H1 (cell line): ENCODE measurements at regions not wholly inside any gene's neighbourhood (a gene's known extent, or its start where the extent isn't known, plus 50 kb on each side); places are given as distances from the start of the nearest gene placed in this dataset.

Source experiments
- CTCF ChIA-PET: fragments of 300-600 bp; sonication (Branson Sonifier 250); formaldehyde crosslinking; loops from one replicate; lab custom pipeline; 2021; ENCODE audit not compliant: partially characterized antibody; lab: Charles Lee
- POLR2A ChIA-PET: fragments of 300-600 bp; sonication (Branson Sonifier 250); formaldehyde crosslinking; loops from one replicate; lab custom pipeline; 2021; ENCODE audit warnings: inconsistent platforms; ENCODE audit not compliant: partially characterized antibody; lab: Charles Lee
- DNase-seq, 2 experiments: peaks; one replicate each; pipeline versions ENCODE4 v3.0.0 to v3.0.0-alpha.2; 2010 to 2022; ENCODE audit warnings: low spot score in 2 of 2, low read depth in 1 of 2, mixed read lengths in 1 of 2
- FAIRE-seq: peaks from 2 replicates; lab custom pipeline; 2011; peaks lifted over from hg19 to GRCh38; lab: Jason Lieb, UNC
- H2AFZ ChIP-seq: 2 replicates; pipeline ENCODE4 v1.8.1; 2012; ENCODE audit warnings: low read length, inconsistent platforms
- H2AK5ac ChIP-seq: 2 replicates; pipeline ENCODE4 v1.6.1; 2013; ENCODE audit warnings: low read depth, low read length
- H2BK120ac ChIP-seq: replicated peaks from 2 replicates; pipeline ENCODE3; 2013; ENCODE audit warnings: low read depth, low read length, inconsistent platforms
- H2BK12ac ChIP-seq: 2 replicates; pipeline ENCODE4 v1.6.1; 2013; ENCODE audit warnings: low read depth, low read length
- H2BK15ac ChIP-seq: 2 replicates; pipeline ENCODE4 v1.6.1; 2013; ENCODE audit warnings: low read length
- H2BK20ac ChIP-seq: 2 replicates; pipeline ENCODE4 v1.6.1; 2013; ENCODE audit warnings: low read length
- H2BK5ac ChIP-seq: 2 replicates; pipeline ENCODE4 v1.6.1; 2013; ENCODE audit warnings: low read depth, low read length
- H3K14ac ChIP-seq: 2 replicates; pipeline ENCODE4 v1.6.1; 2013; ENCODE audit warnings: inconsistent platforms; ENCODE audit not compliant: insufficient read length
- H3K18ac ChIP-seq: 2 replicates; pipeline ENCODE4 v1.6.1; 2013; ENCODE audit warnings: low read length; ENCODE audit errors: extremely low read depth
- H3K23ac ChIP-seq: 2 replicates; pipeline ENCODE4 v1.6.1; 2013; ENCODE audit warnings: inconsistent platforms; ENCODE audit not compliant: insufficient read length
- H3K23me2 ChIP-seq: 2 replicates; pipeline ENCODE4 v1.6.1; 2013; ENCODE audit warnings: low read depth, low read length
- H3K27ac ChIP-seq: 2 replicates; pipeline ENCODE4 v1.6.1; 2011; ENCODE audit warnings: low read depth, low read length, inconsistent platforms
- H3K27me3 ChIP-seq, 4 experiments: replicated peaks in 1 of 4; 1 replicate in 1 of 4; 2 replicates in 3 of 4; pipeline versions ENCODE4 v1.6.1 to v1.8.1; 2011 to 2013; ENCODE audit warnings: low read length in 3 of 4, mild to moderate bottlenecking in 3 of 4, inconsistent platforms in 2 of 4, mixed read lengths in 2 of 4, moderate library complexity in 1 of 4; ENCODE audit not compliant: control insufficient read depth in 3 of 4, insufficient read depth in 3 of 4; ENCODE audit errors: extremely low read depth in 1 of 4
- H3K36me3 ChIP-seq, 4 experiments: 2 replicates each; pipeline versions ENCODE4 v1.6.1 to v1.8.1; 2011 to 2013; ENCODE audit warnings: mild to moderate bottlenecking in 4 of 4, low read length in 3 of 4, moderate library complexity in 2 of 4, control low read depth in 1 of 4, inconsistent platforms in 1 of 4; ENCODE audit not compliant: insufficient read depth in 4 of 4, control insufficient read depth in 2 of 4
- H3K4ac ChIP-seq: replicated peaks from 2 replicates; pipeline ENCODE3; 2013; ENCODE audit warnings: low read length, low read depth, mixed read lengths, inconsistent platforms; ENCODE audit not compliant: insufficient read length
- H3K4me1 ChIP-seq, 4 experiments: replicated peaks in 1 of 4; 1 replicate in 1 of 4; 2 replicates in 3 of 4; pipeline versions ENCODE4 v1.6.1 to v1.8.1; 2011 to 2013; ENCODE audit warnings: low read length in 3 of 4, inconsistent platforms in 2 of 4, mixed read lengths in 1 of 4; ENCODE audit not compliant: insufficient read depth in 4 of 4, control insufficient read depth in 3 of 4
- H3K4me2 ChIP-seq, 2 experiments: 2 replicates each; pipeline versions ENCODE4 v1.6.1 to v1.8.1; 2011 to 2013; ENCODE audit warnings: low read depth in 2 of 2, low read length in 2 of 2, control low read depth in 1 of 2, inconsistent platforms in 1 of 2, mild to moderate bottlenecking in 1 of 2; ENCODE audit not compliant: insufficient read depth in 1 of 2
- H3K4me3 ChIP-seq, 4 experiments: fragments of 200-600, 300-600 bp in 1 of 4; sonication (generic), shearing (Covaris generic), sonication (Bioruptor Twin) in 1 of 4; 2 replicates each; pipeline versions ENCODE4 v1.5.1 to v1.8.1; 2011 to 2016; ENCODE audit warnings: low read length in 4 of 4, low read depth in 3 of 4, control low read depth in 2 of 4, inconsistent platforms in 2 of 4, mild to moderate bottlenecking in 2 of 4, mixed read lengths in 1 of 4, moderate library complexity in 1 of 4; ENCODE audit not compliant: insufficient read depth in 2 of 4; ENCODE audit errors: extremely low read depth in 1 of 4
- H3K56ac ChIP-seq: replicated peaks from 2 replicates; pipeline ENCODE3; 2013; ENCODE audit warnings: low read depth, mild to moderate bottlenecking, mixed read lengths, low read length, inconsistent platforms; ENCODE audit not compliant: insufficient read length
- H3K79me1 ChIP-seq: 2 replicates; pipeline ENCODE4 v1.6.1; 2013; ENCODE audit warnings: low read depth, low read length, control low read depth
- H3K79me2 ChIP-seq, 2 experiments: 2 replicates each; pipeline versions ENCODE4 v1.6.1 to v1.8.1; 2012 to 2013; ENCODE audit warnings: low read length in 2 of 2, mild to moderate bottlenecking in 2 of 2, inconsistent platforms in 1 of 2; ENCODE audit not compliant: insufficient read depth in 2 of 2, control insufficient read depth in 1 of 2
- H3K9ac ChIP-seq, 4 experiments: replicated peaks in 1 of 4; 1 replicate in 1 of 4; 2 replicates in 3 of 4; pipeline versions ENCODE4 v1.6.1 to v1.8.1; 2011 to 2013; ENCODE audit warnings: low read depth in 3 of 4, low read length in 3 of 4, control low read depth in 2 of 4, mild to moderate bottlenecking in 2 of 4, moderate library complexity in 2 of 4, inconsistent platforms in 1 of 4; ENCODE audit errors: extremely low read depth in 1 of 4
- H3K9me3 ChIP-seq, 2 experiments: 2 replicates each; pipeline versions ENCODE4 v1.6.1 to v1.8.1; 2012 to 2013; ENCODE audit warnings: mild to moderate bottlenecking in 2 of 2, moderate library complexity in 2 of 2, control low read depth in 1 of 2, inconsistent platforms in 1 of 2, low read depth in 1 of 2, low read length in 1 of 2, mixed read lengths in 1 of 2; ENCODE audit not compliant: insufficient read depth in 2 of 2
- H4K20me1 ChIP-seq, 2 experiments: replicated peaks in 1 of 2; 2 replicates each; pipeline versions ENCODE3 to v1.8.1; 2011 to 2013; ENCODE audit warnings: inconsistent platforms in 2 of 2, low read length in 2 of 2, mild to moderate bottlenecking in 1 of 2; ENCODE audit not compliant: insufficient read depth in 2 of 2, control insufficient read depth in 1 of 2
- H4K5ac ChIP-seq: 2 replicates; pipeline ENCODE4 v1.6.1; 2013; ENCODE audit warnings: low read length, low read depth, mixed read lengths, inconsistent platforms; ENCODE audit not compliant: insufficient read length
- H4K8ac ChIP-seq: 2 replicates; pipeline ENCODE4 v1.8.0; 2013; ENCODE audit warnings: mild to moderate bottlenecking, moderate library complexity, low read length, inconsistent platforms; ENCODE audit not compliant: insufficient read depth; ENCODE audit errors: extremely low read depth
- H4K91ac ChIP-seq: replicated peaks from 2 replicates; pipeline ENCODE3; 2013; ENCODE audit warnings: low read length, mixed read lengths, inconsistent platforms; ENCODE audit not compliant: insufficient read length
- BCL11A ChIP-seq, 2 experiments: IDR thresholded peaks; one replicate each; pipeline ENCODE4 v1.6.1; 2011; ENCODE audit warnings: low read depth in 2 of 2, low read length in 2 of 2, mild to moderate bottlenecking in 2 of 2
- KDM1A ChIP-seq: fragments of 200-600, 300-600 bp; sonication (generic); IDR thresholded peaks from 2 replicates; pipeline ENCODE4 v1.7.1; 2016; ENCODE audit warnings: mild to moderate bottlenecking, low read length, borderline replicate concordance
- NRF1 ChIP-seq: IDR thresholded peaks from 2 replicates; pipeline ENCODE4 v1.6.1; 2011; ENCODE audit warnings: mild to moderate bottlenecking, low read depth, low read length, improper control_type of control experiment
- YY1 ChIP-seq: IDR thresholded peaks from 2 replicates; pipeline ENCODE4 v1.6.1; 2011; ENCODE audit warnings: low read depth, mild to moderate bottlenecking, low read length
- WGBS, 2 experiments: shearing (Covaris generic) in 1 of 2; methylation state at CpG; one replicate each; pipeline versions ENCODE4 v1.1.6 to v1.1.7; 2013 to 2015; ENCODE audit warnings: low lambda C conversion rate in 2 of 2, mixed read lengths in 2 of 2, inconsistent platforms in 1 of 2, low coverage in 1 of 2, missing lambda C conversion rate in 1 of 2; ENCODE audit not compliant: insufficient replicate concordance in 2 of 2, insufficient coverage in 1 of 2, insufficient read length in 1 of 2; ENCODE audit errors: extremely low coverage in 1 of 2, missing lambda C conversion rate in 1 of 2; 5-methylcytosine and 5-hydroxymethylcytosine counted together
- TF ChIP-seq, protein P1 (sequence below): IDR thresholded peaks from 2 replicates; pipeline ENCODE4 v1.6.1; 2011; ENCODE audit warnings: low read length, improper control_type of control experiment

DNA sequence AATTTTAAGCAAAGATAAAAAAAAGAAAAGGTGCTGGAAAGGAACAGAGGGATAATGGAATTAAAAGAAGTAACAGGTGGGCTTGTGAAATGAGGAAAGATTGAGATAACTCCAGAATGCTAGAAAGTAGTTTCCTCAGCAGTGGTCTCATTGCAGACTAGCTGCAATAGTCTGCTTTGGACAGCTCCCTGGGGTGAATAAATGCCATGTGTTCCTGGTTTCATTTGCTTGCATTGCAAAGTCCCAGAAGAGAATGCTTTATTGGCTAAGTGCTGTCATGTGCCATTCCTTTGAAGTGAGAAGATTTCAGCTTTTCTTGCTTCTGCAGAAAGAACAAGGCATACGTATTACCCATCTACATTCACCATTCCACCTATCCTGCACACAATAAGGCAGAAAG is 478.8 kb upstream of the RAG2 start:
- Histone ChIP-seq H2BK12ac (no peak overlapping the region), H3K18ac (no peak overlapping the region), H3K4me1 (no peaks in the 10 kb centered on the region), H3K9me3 (no peaks in the 10 kb centered on the region), H3K79me1 (no peaks in the 10 kb centered on the region), H3K79me2 (no peaks in the 10 kb centered on the region), H2AFZ (no peak overlapping the region), H3K14ac (no peak overlapping the region), H2BK5ac (no peak overlapping the region), H4K8ac (no peak overlapping the region), H3K4me3 (no peak overlapping the region), H3K23me2 (no peaks in the 10 kb centered on the region), H3K9ac (no peak overlapping the region), H4K20me1 (no peaks in the 10 kb centered on the region), H3K27me3 (no peaks in the 10 kb centered on the region)
- CTCF ChIA-PET = no interaction called here
- WGBS, 2 experiments = 96% methylated on average over 1 of the region's 1 CpG; no CpG with 5 or more reads in 1 of the 2 experiments
- TF ChIP-seq BCL11A (IDR thresholded peaks at IDR 0.05; ENCODE audit: low read depth in 2 of 2, low read length in 2 of 2) (no peak), NRF1 (no peak), YY1 (no peak), KDM1A (no peak)
- TF ChIP-seq, protein P1, sequence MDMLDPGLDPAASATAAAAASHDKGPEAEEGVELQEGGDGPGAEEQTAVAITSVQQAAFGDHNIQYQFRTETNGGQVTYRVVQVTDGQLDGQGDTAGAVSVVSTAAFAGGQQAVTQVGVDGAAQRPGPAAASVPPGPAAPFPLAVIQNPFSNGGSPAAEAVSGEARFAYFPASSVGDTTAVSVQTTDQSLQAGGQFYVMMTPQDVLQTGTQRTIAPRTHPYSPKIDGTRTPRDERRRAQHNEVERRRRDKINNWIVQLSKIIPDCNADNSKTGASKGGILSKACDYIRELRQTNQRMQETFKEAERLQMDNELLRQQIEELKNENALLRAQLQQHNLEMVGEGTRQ = no peak
- TF ChIP-seq, all 59 proteins: peak for 0
- Histone ChIP-seq H3K36me3 (no peaks in the 10 kb centered on the region), H2BK20ac (no peak overlapping the region), H4K5ac (no peak overlapping the region), H3K4ac (no peak overlapping the region), H3K56ac (no peak overlapping the region), H3K4me2 (no peak overlapping the region), H4K91ac (no peak overlapping the region), H3K23ac (no peak overlapping the region), H2BK120ac (no peak overlapping the region), H3K27ac (no peak overlapping the region), H2AK5ac (no peak overlapping the region), H2BK15ac (no peak overlapping the region)
- FAIRE-seq = no peak
- POLR2A ChIA-PET = no interaction called here
- no peak for DNase-seq
